ENCODE measurements at regions not wholly inside any gene's neighbourhood (a gene's known extent, or its start where the extent isn't known, plus 50 kb on each side); places are given as distances from the start of the nearest gene placed in this dataset.

GRCh38 chr6:145139895-145140294 lies 595.4 kb downstream of the EPM2A start:
- CTCF ChIA-PET (ENCODE audit: low intra/inter-chr PET ratio, low total read pairs) = no interaction called here
- TF ChIP-seq JUNB (CRISPR knock-in tag; IDR thresholded peaks at IDR 0.05; ENCODE audit: borderline replicate concordance) (no peak), BRCA1 (CRISPR knock-in tag; IDR thresholded peaks at IDR 0.05) (no peak), RXRB (CRISPR knock-in tag; IDR thresholded peaks at IDR 0.05; ENCODE audit: borderline replicate concordance) (no peak), SPEN (CRISPR knock-in tag; IDR thresholded peaks at IDR 0.05; ENCODE audit: low read depth) (no peak), GPN1 (CRISPR knock-in tag; IDR thresholded peaks at IDR 0.05; ENCODE audit: borderline replicate concordance) (no peak), BHLHE40 (IDR thresholded peaks at IDR 0.05; ENCODE audit: low read length) (no peak), NR2F2 (IDR thresholded peaks at IDR 0.05; ENCODE audit: borderline replicate concordance, low read depth) (no peak), ZFX (CRISPR knock-in tag; IDR thresholded peaks at IDR 0.05; ENCODE audit: low read depth) (no peak), ZFP90 (CRISPR knock-in tag; IDR thresholded peaks at IDR 0.05; ENCODE audit: borderline replicate concordance) (no peak), ZNF101 (CRISPR knock-in tag; IDR thresholded peaks at IDR 0.05; ENCODE audit: borderline replicate concordance, low read depth) (no peak), DRAP1 (CRISPR knock-in tag; IDR thresholded peaks at IDR 0.05) (no peak), ZNF672 (CRISPR knock-in tag; IDR thresholded peaks at IDR 0.05) (no peak)
- no peak overlapping the region for H3K27ac ChIP-seq (ENCODE audit: extremely low read length, insufficient read depth, low read length)
- no peaks in the 10 kb centered on the region for H4K20me1 ChIP-seq (ENCODE audit: insufficient read depth, low read length)
- no peaks in the 10 kb centered on the region for H3K9me3 ChIP-seq (ENCODE audit: low read length)
- no peak overlapping the region for H3K4me3 ChIP-seq (replicated peaks in 1 of 3; ENCODE audit: insufficient read depth in 1 of 3, low read depth in 2 of 3, low read length in 3 of 3)
- no peak overlapping the region for H3K4me2 ChIP-seq (ENCODE audit: low read depth, low read length)
- H3K36me3 ChIP-seq (replicated peaks in 1 of 2; ENCODE audit: control insufficient read depth in 1 of 2, insufficient read depth in 2 of 2, low read length in 2 of 2) = no peaks in the 10 kb centered on the region
- in situ Hi-C loops (cut with HindIII; ENCODE audit: extremely low pct_ligation_motif_present, low pct_unique_long_range_greater_than_20kb) = no loop called here
- FAIRE-seq (no peak), ATAC-seq (no peak), DNase-seq (ENCODE audit: low spot score) (no peak)
- POLR2A ChIA-PET = no interaction called here
- no peak overlapping the region for H3K9ac ChIP-seq (ENCODE audit: insufficient read depth, low read depth, low read length)
- no peak overlapping the region for H2AFZ ChIP-seq (ENCODE audit: low read length)
- H3K4me1 ChIP-seq (ENCODE audit: insufficient read depth, low read length) = peaks cover 12% of the 10 kb centered on the region
- intact Hi-C loops (cut with micrococcal nuclease; ENCODE audit: unreplicated experiment) = no loop called here
- BruUV-seq (replicated peaks) = no TSS peak
- no peaks in the 10 kb centered on the region; a peak in 1 of 5 replicates for H3K27me3 ChIP-seq (ENCODE audit: control insufficient read depth in 1 of 2, insufficient read depth in 2 of 2, low read length in 2 of 2)
- H3K79me2 ChIP-seq (ENCODE audit: insufficient read depth, low read length) = no peaks in the 10 kb centered on the region

Data from HepG2 (cell line).